Fibroblast of pulmonary artery (primary cell): ENCODE measurements at regions not wholly inside any gene's neighbourhood (a gene's known extent, or its start where the extent isn't known, plus 50 kb on each side); places are given as distances from the start of the nearest gene placed in this dataset.
A peak's percentile ranks its signal among the peaks of the same experiment; 100 is the strongest.

Source experiments
- DNase-seq: peaks from one replicate; pipeline ENCODE4 v3.0.0-alpha.2; 2010; ENCODE audit warnings: low read depth
- H3K4me3 ChIP-seq: replicated peaks from 2 replicates; pipeline ENCODE4 v1.5.1; 2011; ENCODE audit warnings: low read depth, mild to moderate bottlenecking, control low read depth, low read length, moderate library complexity
- CTCF ChIP-seq: IDR thresholded peaks from 2 replicates; pipeline ENCODE4 v1.5.1; 2011; ENCODE audit warnings: mild to moderate bottlenecking, control low read depth, low read length, inconsistent platforms; ENCODE audit errors: missing control alignments

GRCh38 chr2:22276696-22277095 is 1108.3 kb upstream of the KLHL29 start:
- TF ChIP-seq CTCF: no peak
- DNase-seq: no peak

GRCh38 chr2:22279541-22279940 is 1105.4 kb upstream of the KLHL29 start:
- no peak for TF ChIP-seq CTCF
- DNase-seq: no peak
- no peak overlapping the region for H3K4me3 ChIP-seq

More at GRCh38 chr2:22276696-22277095, 1108.3 kb upstream of the KLHL29 start:
- no peak overlapping the region for H3K4me3 ChIP-seq

DNA sequence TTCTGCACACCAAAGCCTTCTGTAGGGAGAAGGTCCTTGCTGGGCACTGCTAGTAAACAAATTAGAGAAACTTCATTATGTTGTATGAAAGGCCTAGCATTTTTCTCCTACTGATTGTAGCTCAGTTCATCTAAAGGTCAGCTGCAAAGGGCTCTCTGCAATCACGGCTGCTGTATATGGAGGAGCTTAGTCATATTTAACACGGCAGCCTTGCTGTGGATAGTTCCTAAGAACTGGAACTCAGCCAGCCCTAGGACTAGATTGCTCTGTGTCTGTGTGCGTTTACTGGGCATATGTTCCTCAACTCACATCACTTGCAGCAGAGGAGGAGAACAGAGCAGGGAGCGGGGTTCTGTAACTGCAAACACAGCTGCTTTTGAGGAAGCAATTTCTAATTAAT is 1103.9 kb upstream of the KLHL29 start:
- H3K4me3 ChIP-seq: no peak overlapping the region
- DNase-seq: peak; percentile 44
- no peak for TF ChIP-seq CTCF

DNA sequence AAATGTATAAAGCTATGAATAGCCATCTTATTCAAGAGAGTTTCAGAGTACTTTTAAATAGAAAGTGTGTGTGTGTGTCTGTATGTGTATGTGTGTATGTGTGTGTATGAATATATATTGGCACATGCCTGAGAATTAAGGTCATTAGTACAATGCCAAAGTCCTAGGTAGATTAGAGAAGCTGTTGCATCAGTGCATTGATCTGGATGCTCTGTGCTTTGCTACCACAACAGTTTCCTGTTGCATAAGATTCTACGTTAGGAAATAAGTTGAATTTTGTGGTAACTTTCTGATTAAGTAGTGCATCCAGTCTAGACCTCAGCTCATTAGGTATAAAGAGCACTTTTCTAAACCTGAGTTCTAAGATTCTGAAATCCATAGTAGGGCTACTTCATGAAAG is 1102.8 kb upstream of the KLHL29 start:
- no peak overlapping the region for H3K4me3 ChIP-seq
- DNase-seq: peak; percentile 1
- TF ChIP-seq CTCF: no peak

- no peak for TF ChIP-seq CTCF
- DNase-seq: peak; percentile 1
- H3K4me3 ChIP-seq: no peak overlapping the region
Measured at GRCh38 chr2:22282916-22283315, 1102.1 kb upstream of the KLHL29 start.

DNA sequence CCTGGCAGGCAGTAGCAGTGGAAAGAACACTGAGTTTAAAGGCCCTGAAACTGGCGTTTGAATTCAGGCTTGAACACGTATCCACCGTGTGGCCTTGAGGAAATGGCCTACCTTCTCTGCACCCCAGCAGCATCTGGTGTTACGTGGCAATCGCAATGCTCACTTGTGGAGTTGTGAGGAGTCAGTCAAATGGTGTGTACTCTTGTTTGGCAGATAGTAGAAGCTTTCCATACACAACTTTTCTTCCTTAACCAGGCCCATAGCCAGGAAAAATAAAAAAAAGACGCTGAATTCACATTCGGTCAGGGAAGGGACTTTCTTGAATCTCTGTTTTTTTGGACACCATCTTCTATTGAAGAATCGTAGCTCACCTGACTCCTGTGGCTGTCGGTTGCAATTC is 1101.5 kb upstream of the KLHL29 start:
- no peak for DNase-seq
- no peak overlapping the region for H3K4me3 ChIP-seq
- no peak for TF ChIP-seq CTCF

DNA sequence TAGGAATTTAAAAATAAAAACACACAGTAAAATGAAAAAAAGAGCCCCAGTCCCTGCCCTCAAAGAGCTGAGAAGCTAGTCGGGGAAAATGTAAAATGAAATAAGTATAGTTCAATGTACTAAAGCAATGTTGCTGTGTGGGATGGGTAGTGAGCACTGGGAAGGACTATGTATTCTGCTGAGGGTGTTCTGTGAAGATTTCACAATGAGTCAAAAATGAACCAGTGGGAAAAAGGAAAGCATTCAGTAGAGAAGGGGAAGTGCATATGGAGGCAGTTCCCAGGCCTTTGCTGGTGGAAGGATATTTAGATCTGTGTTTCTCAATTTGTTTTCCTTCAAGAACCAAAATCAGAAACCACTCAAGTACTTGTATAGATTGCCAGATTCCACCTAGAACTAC is 1094.7 kb upstream of the KLHL29 start:
- TF ChIP-seq CTCF: no peak
- H3K4me3 ChIP-seq: no peak overlapping the region
- no peak for DNase-seq
